GM13977 (cell line): ENCODE measurements at regions not wholly inside any gene's neighbourhood (a gene's known extent, or its start where the extent isn't known, plus 50 kb on each side); places are given as distances from the start of the nearest gene placed in this dataset.

Source experiments
- DNase-seq: peaks from one replicate; pipeline ENCODE4 v3.0.0; 2012; ENCODE audit warnings: low spot score
- in situ Hi-C: fragments of 300-500 bp; cut with MboI; formaldehyde crosslinking; loops from one replicate; pipeline ENCODE4 v1.12.0; 2022; ENCODE audit warnings: low sequenced_read_pairs, low pct_unique_long_range_greater_than_20kb, mixed read lengths, inconsistent platforms; ENCODE audit not compliant: unreplicated experiment
- TF ChIP-seq, protein P1 (sequence below): IDR thresholded peaks from 2 replicates; pipeline ENCODE4 v1.5.1; 2012; ENCODE audit warnings: mild to moderate bottlenecking, control low read depth; ENCODE audit not compliant: insufficient read depth; ENCODE audit errors: extremely low read depth, missing control alignments

DNA sequence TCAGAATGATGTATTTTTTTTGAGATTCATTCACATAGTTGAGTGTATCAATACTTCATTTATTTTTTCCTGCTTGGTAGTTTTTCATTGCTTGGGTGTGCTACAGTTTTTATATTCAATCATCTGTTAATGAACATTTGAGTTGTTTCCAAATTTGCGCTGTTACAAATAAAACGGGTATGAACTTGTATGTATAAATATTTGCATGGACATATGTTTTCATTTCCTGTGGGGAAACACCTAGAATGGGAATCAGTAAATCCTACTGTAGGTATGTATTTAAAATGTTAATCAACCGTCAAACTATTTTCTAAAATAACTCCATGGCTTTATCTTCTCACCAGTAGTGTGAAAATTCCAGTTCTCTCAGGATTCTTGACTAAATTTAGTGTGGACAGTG, 826.3 kb downstream of the EFNB2 start:
- TF ChIP-seq, protein P1, sequence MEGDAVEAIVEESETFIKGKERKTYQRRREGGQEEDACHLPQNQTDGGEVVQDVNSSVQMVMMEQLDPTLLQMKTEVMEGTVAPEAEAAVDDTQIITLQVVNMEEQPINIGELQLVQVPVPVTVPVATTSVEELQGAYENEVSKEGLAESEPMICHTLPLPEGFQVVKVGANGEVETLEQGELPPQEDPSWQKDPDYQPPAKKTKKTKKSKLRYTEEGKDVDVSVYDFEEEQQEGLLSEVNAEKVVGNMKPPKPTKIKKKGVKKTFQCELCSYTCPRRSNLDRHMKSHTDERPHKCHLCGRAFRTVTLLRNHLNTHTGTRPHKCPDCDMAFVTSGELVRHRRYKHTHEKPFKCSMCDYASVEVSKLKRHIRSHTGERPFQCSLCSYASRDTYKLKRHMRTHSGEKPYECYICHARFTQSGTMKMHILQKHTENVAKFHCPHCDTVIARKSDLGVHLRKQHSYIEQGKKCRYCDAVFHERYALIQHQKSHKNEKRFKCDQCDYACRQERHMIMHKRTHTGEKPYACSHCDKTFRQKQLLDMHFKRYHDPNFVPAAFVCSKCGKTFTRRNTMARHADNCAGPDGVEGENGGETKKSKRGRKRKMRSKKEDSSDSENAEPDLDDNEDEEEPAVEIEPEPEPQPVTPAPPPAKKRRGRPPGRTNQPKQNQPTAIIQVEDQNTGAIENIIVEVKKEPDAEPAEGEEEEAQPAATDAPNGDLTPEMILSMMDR: no peak
- no peak for DNase-seq
- in situ Hi-C loops: no loop called here

DNA sequence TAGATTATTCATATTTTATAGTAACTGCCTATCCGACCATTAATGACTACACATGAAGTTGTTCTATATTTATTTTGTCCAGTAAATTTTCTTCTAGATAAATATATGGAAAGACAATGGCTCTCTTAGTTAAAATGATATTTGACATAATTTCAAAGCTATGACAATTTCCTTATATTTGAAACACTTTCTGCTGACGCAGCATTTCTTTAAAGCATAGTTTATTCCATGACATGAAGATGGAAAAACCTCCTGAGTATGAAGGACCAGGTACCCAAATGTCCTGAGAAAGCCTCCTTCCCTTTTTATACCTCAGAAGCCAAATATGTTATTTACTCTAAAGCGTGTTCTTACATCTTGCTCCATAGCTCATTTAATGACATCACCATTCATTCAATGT, 831.6 kb downstream of the EFNB2 start:
- no peak for DNase-seq
- in situ Hi-C loops: no loop called here
- TF ChIP-seq, protein P1: no peak

DNA sequence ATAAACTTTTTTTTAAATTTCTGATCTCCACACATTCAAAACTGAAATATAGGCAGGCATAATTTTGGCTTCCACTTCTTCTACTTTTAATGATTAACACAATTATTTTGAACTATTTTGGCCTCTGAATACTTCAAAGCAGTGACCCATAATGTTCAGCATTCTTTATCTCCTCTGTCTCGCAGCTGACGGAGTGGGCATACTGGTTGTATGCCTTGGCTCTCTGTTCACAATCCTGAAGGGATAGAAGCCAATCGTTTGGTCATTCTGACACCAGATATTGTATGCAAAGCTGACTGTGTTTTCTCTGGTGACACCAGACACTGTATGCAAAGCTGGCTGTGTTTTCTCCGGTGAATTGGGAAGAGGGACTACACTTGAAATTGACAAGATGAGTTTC, 833.0 kb downstream of the EFNB2 start:
- in situ Hi-C loops: no loop called here
- TF ChIP-seq, protein P1: no peak
- no peak for DNase-seq

DNA sequence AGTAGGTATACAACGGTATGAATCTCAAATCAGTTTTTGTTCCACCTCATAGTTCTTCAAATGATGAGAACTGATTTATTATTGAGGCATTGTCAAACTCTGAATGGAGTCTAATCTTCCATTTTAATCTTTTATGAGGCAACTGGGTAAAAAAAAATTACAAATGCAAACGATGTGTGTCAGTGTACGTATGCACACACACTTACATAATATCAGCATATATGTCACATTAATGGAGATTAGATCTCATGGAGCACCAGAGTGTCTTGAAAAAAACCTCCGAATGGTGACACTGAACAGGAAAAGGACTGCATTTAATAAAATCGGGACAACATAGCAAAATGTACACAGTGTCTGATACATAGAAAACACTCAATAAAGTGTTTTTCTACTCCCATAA, 842.7 kb downstream of the EFNB2 start:
- in situ Hi-C loops: no loop called here
- DNase-seq: no peak
- TF ChIP-seq, protein P1: no peak

DNA sequence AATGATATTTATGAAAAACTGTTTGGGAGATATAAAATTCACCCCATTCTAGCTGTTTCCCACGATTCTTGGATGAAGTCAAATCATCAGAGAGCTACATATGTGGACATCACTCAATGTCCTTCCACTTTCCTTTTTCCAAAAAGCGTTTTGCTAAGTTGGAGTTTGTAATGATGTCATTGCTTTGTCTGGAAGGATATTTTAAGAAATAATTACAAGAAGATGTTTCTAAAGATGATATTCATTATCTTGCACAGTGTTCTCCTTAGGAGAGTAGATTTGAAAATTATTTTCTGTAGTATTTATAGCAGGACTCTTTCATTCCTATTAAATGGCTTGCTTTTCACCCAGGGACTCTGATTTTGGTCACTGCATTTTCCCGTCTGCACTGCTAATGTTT, 851.2 kb downstream of the EFNB2 start:
- in situ Hi-C loops: no loop called here
- TF ChIP-seq, protein P1: no peak
- DNase-seq: no peak

DNA sequence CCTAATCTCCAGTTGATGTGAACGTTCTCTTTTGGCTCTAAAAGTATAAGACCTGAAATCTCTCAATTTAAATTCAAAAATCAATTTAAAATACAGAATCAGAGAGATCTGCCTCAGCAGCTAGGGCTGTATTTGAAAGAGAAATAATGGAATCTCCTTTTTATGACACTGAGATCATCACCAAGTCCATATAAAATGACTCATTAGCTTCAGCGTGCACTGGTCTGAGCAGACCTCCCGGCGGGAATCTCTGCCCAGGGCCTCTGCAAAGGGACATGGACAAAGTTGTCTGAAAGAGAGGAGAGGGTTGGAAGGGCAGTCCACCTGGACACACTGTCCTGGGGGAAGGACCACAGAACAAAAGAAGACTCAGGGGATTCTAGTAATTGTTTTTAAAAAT, 855.6 kb downstream of the EFNB2 start:
- in situ Hi-C loops: no loop called here
- TF ChIP-seq, protein P1: no peak
- no peak for DNase-seq

DNA sequence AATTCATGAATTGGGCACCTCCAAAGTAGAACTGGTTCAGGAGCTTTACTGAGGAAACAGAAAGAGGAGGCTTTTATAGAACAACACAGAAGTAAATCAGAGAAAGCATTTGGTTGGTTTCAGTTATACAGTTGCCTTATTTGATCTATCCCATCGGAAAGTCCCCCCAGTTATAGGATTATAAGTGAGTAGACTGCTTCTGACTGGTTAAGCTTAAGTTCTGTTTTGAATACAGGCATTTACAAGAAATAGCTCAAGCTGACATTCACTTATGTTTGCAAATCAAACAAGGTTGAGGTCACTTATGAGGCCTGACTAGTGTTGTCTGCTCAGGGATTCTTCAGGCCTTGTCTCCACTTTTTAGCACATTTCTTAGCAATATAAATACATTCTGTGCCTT, 857.4 kb downstream of the EFNB2 start:
- TF ChIP-seq, protein P1: no peak
- in situ Hi-C loops: no loop called here
- DNase-seq: no peak
